HG02840 (cell line): ENCODE measurements at regions not wholly inside any gene's neighbourhood (a gene's known extent, or its start where the extent isn't known, plus 50 kb on each side); places are given as distances from the start of the nearest gene placed in this dataset.
"Not testable (repeated sequence)": the region's sequence is repeated elsewhere in the genome, so short reads cannot be mapped to it uniquely, and the experiment has no call there.

Source experiments
- ATAC-seq: cut with Tn5 transposase; IDR thresholded peaks from one replicate; pipeline ENCODE4 v1.9.1; 2021; ENCODE audit warnings: mild to moderate bottlenecking, moderate library complexity, moderate number of reproducible peaks; ENCODE audit not compliant: unreplicated experiment, low FRiP score

DNA sequence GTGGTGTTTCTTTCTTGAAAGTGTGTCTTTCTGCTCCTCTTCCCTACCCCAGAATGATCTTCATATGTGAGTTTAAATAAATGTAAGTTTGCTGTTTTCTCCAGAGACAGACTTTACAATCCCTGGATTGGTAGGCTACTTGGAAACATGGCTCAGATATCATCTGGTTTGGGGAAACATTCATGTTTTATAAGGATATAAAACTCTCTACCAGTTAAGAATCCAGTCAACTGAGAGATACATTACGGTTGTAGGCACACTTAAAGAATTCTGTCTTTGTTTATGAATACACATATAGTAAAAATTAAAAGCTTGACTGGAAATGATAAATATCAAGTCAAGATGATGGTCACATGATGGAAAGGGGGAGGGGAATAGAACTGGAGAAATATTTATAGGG is 739.3 kb downstream of the SLC4A3 start:
- ATAC-seq = no peak

DNA sequence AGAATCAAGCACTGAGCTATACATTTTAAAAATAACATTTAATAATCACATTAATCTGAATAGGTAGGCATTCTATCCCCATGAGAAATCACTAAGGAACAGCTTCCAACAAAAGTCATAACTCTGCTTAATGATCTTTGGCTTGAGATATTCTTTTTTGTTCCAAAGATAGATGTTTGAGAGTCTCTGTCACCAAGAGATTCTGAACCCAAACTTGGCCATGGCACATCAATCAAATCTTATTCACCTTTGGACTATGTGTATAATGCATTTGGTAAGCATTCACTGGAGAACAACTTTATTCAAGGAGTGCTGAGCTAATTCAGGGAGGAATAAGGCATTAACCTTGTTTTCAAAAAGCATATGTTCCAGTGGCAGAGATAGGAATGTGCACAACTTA is 743.3 kb downstream of the SLC4A3 start:
- no peak for ATAC-seq

DNA sequence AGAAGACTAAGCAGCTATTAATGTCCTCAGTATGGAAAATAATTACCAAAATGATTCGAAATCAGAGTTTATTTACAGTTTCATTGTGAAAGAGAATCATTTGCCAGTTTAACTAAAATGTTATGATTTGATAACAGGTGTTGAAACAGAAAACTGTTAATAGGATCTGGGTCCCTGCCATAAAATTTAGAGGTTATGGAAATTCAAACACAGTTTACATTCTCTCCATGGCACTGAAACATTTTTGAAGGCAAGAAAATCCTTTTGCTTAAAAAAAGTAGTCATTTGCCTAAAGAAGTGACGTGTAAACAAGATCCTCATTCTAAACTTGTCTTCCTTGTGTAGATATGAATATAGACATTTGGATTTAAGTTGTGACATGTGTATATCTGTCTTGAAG is 743.8 kb downstream of the SLC4A3 start:
- ATAC-seq = no peak

DNA sequence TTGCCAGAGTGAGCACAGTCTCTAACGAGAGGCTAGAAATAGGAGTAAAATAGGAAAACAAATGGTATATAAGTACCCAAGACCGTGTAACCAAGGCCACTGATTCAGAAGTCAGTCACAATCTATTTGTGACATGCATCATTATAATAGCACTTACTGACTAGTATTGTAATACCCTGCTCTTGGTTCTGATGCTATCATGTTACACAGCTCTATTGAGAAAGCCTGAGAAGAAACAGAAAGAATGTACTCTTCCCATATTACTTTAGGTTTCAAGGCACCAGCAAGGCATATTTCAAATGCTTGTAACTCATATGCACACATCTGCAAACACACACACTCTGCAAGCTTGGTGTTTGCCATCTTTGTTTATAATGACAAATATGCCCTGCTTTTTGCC is 746.4 kb downstream of the SLC4A3 start:
- ATAC-seq = no peak

DNA sequence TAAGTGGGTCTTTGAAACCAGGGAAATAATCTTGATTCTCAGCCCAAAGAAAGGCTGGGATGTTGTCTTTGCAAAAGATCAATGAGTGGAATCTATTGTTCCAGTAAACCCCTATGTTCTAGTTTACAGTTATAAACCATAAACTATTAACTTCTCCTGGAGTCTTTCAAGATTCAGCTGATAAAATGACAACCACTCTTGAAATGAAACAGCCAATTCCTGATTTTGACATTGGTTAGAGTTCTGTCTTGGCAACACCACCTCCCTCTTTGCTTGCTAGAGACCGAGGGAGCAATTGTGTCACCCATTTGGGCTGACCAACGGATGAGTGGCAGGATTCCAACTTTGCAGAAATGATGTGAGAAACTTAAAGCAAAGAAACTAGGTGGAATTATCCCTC is 746.9 kb downstream of the SLC4A3 start:
- no peak for ATAC-seq

DNA sequence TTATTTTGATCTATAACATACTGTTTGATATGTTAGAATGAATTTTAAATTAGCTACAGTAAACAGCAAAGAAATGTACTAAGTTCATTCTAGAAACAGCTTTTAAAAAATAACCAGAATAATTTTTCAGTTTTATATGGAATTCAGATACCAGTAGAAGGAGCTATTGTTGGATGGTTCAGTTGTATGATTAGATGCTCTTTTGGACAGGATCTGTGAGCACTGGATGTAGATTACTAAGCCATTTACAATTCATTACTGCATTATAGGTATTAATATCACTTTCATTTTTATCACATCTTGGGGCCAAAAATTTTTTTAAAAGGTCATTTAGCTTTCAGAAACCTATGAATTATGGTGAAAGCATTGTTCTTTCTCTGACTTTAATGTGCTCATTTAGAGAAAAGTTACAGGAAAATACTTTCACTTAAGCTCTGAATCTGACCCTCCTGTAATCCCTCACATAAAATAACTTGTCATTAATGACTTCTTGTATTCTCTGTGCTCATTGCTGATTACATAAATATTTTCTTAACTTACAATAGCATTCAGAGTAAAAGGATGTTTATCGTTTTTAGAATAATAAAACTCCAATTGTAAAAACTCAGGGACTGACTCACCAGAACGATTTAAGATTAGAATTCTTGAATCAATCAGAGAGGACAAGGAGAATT is 750.2 kb downstream of the SLC4A3 start:
- ATAC-seq = no peak

DNA sequence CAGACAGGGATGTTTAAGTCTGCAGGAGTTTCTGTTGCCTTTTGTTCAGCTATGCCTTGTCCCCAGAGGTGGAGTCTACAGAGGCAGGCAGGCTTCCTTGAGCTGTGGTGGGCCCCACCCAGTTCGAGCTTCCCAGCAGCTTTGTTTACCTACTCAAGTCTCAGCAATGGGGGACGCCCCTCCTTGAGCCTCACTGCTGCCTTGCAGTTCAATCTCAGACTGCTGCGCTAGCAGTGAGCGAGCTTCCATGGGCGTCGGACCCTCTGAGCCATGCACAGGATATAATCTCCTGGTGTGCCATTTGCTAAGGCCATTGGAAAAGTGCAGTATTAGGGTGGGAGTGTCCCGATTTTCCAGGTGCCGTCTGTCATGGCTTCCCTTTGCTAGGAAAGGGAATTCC is 760.3 kb downstream of the SLC4A3 start:
- not testable (repeated sequence) for ATAC-seq

DNA sequence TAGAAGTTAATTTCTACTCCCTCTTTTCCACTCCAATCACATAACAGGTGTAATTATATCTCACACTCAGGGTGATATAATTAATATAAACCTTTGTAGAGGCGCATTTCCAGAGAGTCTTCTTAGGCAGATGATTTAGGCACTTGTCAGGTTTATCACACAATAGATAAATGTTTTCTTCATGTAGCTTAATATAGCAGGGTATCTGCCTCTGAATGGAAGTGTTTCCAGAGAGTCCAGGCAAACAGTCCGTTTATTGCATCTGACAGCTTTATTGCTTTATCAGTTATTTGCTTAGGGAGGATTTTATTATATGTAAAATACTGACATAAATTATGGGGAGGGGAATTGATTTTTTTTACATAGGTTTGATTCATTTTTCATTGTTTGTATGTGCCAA is 766.3 kb downstream of the SLC4A3 start:
- ATAC-seq = no peak

DNA sequence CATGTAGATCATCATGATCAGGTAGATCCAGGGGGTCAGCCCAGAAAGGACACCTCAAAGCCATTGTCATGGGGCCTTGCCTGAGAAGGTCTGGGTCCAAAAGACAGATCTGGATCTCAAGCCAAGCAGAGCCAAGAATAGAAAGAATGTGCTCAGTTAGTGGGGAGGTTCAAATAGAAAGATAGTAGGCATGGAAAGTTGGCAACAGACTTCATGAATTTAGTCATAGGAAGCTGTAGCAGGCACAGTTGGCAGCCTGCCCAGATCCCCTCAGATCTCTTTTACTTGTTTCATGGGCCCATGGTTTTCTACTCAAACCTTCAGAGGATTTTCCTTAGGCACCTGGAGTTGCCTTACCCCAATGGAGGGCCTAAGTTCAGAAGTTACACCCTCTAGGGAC is 767.0 kb downstream of the SLC4A3 start:
- ATAC-seq = no peak

DNA sequence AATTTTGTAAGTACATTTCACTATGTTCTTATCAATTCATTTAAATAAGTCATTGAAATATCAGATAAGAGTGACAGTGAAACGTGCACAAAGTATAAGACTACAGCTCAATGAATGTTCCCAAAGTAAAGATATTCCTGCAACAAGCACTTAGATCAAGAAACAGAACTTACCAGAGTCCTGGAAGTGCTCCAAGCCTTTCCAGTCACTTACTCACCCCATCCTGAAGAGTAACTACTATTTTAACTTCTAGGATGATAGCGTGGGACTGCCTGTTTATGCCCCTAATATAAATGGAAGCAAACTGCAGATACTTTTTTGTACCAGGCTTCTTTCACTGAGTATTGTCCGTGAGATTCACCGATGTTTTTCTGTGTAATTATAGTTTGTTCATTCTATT is 768.9 kb downstream of the SLC4A3 start:
- no peak for ATAC-seq

DNA sequence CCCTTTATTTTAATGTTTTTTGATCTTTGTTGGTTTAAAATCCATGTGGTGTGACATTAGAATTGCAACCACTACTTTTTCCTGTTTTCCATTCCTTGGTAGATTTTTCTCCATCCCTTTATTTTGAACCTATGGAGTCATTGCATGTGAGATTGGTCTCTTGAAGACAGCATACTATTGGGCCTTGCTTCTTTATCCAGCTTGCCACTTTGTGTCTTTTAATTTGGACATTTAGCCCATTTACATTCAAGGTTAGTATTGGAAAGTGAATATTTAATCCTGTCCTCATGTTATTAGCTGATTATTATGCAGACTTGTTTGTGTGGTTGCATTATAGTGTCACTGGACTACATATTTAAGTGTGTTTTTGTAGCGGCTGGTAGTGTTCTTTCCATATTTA is 782.9 kb downstream of the SLC4A3 start:
- ATAC-seq = no peak

DNA sequence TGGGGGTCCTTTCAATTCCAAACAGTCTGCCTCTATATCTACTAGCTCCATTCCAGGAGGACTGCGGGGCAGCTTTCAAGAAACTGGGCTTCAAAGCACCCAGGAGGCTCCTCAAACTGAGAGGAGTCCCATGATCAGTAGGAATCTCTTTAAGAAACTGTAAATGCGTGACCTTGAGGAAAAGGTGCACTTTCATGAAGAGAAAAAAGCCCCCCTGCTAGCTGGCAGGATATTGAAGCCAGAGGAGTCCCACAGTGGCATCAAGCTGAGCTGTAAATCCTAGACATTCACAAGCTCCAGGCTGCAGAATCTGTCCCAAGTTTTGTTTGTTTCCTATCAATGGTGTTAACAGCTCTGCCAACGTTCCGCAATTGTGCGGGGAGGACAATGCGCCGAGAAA is 790.1 kb downstream of the SLC4A3 start:
- no peak for ATAC-seq

DNA sequence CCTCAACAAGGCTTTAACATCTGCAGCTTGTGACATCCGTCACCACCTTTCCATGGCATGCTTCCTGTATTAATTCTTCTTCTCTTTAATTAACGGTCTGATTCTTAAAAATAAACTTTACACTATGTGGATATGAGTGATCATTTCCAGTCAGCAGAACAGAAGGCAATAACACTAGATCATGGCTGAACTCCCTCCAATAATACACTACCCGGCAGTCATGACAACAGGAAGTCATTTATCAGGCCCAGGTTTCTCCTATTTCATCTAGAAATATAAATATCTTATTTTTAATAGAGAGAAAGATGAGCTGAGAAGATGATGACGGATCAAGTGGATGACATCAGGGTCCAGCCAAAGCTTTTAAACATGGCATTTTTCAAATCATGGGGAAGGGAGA is 792.2 kb downstream of the SLC4A3 start:
- no peak for ATAC-seq

DNA sequence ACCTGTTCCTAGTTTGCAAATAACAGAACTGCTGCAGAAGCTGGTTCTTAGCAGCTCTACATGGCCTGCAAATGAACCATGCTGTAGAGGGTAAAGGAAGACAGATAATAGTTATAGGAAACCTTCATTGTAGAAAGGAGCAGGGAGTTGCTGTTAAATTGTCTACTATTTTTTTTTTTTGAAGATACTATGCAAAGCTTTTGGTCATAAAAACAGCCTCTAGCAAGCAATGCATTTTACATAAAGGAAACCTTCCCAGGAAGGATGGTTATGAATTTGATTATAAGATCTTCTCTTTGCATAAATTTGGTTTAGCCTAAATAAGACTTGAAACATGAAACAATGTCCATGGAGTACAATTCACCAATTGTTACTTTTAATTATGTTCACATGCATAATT is 793.4 kb downstream of the SLC4A3 start:
- ATAC-seq = no peak

DNA sequence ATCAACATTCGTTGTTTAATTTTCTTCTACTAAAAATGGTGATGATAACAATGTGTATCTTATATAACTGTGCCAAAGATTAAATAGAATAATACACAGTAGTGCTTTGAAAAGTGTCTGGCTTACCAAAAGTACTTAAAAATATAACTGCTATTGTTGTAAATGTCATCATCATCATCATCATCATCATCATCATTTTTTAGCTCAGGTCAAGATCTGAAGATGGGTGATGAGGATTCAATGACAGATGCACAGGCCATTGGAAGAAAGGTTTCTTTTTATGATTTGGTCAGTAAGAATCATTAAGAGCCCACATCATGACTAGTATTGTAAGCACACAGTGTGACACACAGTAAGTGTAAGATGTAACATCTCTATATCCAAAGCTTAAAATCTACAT is 795.2 kb downstream of the SLC4A3 start:
- ATAC-seq = no peak

DNA sequence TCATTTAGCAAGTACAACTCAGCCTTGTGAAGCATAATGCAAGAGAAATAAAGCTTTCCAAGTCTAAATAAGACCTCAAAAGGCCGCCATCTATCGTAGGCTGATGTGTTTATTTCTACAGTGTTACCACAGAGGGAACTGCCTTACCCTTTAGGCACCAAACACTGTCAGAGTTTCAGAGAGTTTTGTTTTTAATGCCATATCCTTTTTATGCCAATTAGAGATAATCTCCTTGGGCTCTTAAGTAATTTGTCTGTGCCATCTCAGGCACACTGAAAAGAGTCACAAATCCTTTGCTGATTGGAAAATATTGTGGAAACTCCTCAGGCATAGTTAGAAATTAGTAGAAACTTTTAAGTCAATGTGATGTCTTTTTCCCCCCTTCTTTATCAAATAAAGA is 797.1 kb downstream of the SLC4A3 start:
- no peak for ATAC-seq

DNA sequence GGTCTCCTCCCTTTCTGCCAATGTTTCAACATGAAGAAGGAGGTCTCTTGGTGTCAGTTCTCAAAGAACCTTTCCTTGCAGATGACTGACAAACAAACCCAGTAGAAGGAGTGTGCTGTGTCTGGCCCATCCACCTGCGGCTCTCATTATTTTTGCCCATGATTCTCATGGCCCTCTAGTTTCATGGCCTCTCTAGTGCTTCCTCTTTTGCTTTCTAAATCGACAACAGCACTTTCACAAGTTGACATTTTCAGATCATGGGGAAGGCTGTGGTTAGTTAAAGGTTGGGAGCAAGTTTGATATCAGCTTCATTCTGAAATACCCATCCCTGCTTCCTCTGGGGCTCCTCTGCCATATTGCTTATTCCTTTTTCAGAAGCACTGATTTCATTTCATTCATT is 805.2 kb downstream of the SLC4A3 start:
- ATAC-seq = no peak

DNA sequence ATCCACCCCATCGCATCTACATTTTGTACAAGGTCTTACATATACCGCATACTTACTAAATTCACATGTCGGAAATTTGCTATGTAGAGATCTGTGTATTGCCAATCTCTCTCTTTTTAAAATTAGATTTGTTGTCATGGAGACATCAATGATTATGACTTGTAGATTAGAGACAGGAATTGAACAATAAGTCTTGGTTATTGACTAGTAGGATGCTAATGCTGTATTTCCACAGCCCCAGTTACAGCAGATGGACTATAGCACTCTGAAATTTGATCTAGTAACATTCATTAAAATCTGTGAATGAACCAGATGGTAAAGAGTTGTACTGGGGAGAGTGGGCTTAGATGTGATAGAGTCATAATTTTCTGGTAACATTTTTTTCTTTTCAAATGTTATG is 805.7 kb downstream of the SLC4A3 start:
- no peak for ATAC-seq

DNA sequence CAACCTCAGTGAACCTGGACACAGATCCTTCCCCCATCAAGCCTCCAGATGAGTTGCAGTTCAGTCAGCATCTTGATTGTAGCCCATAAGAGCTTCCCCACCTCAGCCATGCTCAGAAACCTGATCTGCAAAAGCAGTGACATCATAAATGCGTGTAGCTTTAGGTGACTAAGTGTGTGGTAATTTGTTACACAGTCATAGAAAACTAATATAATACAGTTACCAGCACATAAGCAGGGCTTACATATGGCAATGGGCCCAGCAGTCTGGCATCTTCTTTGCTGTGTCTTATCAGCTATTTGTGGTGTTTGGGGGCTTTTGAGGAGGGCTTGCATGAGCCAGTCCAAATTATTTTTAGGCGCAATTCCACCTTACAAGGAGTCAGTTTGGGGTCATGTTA is 807.0 kb downstream of the SLC4A3 start:
- no peak for ATAC-seq

DNA sequence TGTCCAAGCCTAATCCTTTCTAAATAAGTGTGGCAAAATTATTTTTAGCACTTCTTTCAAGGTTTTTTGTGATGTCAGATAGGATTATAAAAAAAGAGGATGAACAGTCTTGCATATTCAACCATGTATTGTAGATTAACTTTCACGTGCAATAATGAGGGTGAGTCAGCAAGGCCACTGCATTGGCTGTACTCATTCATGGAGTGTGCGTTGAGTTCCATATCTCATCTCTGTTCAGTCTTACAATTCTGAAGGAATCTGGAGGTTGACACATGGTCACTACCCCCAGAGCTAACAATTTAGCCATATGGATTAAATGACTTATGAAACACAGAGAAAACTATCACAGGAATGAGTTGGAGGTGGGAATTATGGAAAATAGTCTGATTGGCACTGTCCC is 810.5 kb downstream of the SLC4A3 start:
- ATAC-seq = no peak

DNA sequence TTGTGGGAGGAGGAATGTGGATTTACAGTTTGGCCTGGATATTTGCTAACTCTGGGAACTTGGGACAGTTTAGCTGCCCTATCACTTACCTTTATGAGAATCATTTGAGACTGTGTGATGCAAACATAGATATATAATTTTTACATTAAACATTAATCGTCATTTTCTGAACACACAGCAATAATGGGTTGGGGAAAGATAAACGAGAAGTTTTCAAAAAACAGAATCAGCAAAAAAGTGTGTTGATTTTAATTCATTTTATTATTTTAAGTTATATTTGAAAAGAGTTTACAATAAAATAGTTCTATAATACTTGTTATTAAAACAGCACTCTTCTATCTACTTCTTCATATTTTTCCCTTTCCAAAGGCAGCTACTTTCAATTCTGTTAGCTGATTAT is 813.3 kb downstream of the SLC4A3 start:
- ATAC-seq = no peak

DNA sequence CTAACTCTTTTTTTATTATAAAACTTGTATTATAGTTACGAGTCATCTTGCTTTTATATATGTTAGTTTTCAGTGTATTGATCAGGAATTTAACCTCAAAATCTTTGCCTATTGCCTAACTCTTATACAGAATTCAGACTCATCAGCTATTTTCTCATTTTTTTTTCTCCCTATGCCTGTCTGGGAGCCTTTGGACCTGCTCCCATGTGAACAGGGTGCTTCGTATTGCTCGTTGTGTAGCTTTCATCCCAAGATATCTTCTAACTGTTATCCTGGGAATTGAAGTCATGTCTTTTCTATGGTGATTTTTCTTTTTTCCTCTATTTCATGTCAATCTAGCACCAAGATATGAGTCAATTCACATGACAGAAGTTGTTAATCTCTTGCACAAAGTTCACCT is 814.0 kb downstream of the SLC4A3 start:
- no peak for ATAC-seq

DNA sequence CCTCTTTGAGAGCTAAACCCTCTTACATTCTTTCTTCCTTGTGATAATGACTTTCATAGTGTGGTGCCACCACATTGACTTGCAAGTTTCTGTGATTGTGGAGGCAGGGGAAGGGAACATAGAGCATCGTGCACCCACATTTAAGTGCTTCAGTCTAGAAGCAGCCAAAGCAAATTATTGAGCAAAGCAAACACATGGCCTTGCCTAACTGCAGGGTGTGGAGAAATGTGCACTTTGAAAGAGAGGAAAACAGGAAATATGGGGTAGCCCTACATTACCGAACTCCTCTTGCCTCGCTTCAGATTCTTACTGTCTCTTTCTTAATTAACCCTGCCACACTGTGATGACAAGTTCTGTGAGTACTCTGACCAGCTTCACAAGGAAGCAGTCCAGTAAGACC is 814.6 kb downstream of the SLC4A3 start:
- ATAC-seq = no peak
